RPMI7951 (cell line): ENCODE measurements at regions not wholly inside any gene's neighbourhood (a gene's known extent, or its start where the extent isn't known, plus 50 kb on each side); places are given as distances from the start of the nearest gene placed in this dataset.

Source experiments
- DNase-seq: peaks from one replicate; pipeline ENCODE4 v3.0.0-alpha.2; 2012; ENCODE audit warnings: low read depth

DNA sequence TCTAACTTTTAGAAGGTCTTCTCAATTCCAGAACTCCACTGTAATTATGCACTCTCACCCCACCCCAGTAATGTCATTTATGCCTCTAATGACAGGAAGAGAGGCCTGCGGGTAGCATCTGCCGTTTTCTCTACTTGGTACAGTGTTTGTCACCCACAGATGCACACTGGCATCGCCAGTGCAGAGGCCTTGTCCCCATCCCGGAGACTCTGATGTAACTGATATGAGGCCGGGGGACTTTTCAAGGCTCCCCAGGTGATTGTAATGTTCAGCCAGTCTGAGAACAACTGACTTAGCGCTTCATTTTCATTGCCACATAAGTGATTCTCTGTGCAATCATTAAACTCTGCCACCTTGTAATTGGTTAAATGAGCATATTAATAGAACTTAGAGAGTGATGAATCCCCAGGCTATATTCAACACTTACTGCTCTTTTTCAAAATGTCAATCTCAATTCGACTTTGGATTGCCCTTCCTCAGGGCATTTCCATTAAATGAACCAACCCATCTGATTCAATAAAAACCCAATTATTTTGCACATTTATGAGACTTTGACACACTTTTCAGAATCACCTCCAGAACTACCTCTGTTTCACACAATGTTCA is 113.2 kb downstream of the HERPUD2 start:
- no peak for DNase-seq

DNA sequence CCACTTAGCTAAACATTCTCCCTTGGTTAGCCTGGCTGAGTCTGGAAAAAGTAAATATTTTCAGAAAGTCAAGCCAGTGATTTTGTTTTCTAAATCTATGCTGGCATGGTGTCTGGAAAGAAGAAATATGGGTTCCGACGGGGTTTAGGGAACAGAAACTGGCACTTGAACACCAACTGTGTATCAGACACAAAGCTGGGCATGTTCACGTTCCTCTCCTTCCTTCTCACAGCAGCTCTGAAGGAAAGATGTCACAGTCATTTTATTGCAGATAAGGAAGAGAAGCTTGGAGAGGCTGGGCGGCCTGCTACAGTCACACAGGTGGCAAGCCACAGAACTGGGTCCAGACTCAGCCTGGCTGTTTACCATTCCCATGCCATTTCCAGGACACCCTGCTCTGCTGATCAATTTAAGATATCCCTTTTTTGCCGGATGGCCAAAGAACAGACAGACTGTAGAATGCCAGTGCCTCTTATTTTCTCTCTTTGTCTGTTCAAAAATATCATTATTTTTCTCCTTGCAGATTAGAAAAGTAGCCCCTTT is 118.8 kb downstream of the HERPUD2 start:
- no peak for DNase-seq

GRCh38 chr7:35571611-35572240 is 123.2 kb downstream of the HERPUD2 start:
- DNase-seq = no peak

- no peak for DNase-seq
Observed at GRCh38 chr7:35570937-35571336, 124.0 kb downstream of the HERPUD2 start.

- DNase-seq = peak; percentile 40
Observed at GRCh38 chr7:35565927-35566326, 129.0 kb downstream of the HERPUD2 start.

GRCh38 chr7:35558841-35559240 is 136.1 kb downstream of the HERPUD2 start:
- DNase-seq = no peak

GRCh38 chr7:35556515-35557471 is 138.1 kb downstream of the HERPUD2 start:
- no peak for DNase-seq

- peak; percentile 9 for DNase-seq
Observed at GRCh38 chr7:35555934-35556333, 139.0 kb downstream of the HERPUD2 start.

DNA sequence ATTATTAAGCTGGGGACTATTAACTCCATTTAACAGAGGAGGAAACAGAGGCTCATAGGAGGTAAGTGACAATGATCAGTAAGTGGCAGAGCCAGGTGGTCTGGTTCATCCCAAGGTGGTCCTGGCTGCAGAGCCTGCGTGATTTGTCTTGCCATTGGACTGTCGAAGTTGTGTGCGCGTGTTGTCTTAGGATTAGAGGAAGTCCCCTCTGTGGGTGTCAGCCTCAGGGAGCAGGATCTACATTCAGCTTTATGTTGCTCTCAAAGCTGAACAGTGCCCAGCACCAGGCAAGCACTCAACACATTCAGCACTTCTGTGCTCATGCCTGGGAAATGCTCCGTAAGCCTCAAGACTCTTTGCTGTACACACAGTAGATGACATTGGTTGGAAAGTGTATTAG is 139.5 kb downstream of the HERPUD2 start:
- DNase-seq = no peak

DNA sequence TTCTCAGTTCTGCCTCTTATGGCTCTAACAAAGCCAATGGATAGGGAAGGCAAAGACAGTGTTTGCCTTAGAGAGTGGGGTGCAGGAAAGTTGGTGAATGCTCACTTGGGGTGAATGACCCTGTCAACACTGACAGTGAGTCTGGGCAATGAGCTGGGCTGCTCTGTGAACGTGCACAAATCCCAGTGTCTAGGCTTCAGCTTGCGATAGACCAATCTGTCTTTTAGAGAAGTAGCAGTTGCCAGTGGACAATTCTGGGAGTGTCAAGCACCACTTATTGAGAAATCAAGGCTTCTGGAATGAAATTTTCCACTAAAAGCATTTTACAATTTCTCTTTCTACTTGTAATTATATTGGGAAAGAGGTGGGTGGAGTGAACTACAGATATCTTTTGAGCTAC is 141.4 kb downstream of the HERPUD2 start:
- DNase-seq = no peak

DNA sequence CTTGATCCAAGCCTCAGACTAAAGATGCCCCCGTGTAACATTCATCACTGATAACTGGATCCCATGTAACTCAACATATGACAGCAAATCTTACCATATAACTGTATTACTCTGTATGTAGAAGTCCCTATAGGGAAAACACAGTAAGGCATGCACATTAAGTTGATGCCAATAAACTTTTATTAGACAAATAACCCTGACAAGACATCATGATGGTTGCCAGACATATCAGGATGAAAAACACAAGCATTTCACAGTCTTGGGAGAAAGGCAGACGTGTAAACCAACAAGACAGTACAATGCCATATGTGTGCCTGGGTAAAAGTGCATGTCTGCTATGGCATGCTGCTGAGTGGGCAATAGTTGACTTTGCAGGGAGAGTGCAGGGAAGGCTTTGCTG is 142.2 kb downstream of the HERPUD2 start:
- no peak for DNase-seq

DNA sequence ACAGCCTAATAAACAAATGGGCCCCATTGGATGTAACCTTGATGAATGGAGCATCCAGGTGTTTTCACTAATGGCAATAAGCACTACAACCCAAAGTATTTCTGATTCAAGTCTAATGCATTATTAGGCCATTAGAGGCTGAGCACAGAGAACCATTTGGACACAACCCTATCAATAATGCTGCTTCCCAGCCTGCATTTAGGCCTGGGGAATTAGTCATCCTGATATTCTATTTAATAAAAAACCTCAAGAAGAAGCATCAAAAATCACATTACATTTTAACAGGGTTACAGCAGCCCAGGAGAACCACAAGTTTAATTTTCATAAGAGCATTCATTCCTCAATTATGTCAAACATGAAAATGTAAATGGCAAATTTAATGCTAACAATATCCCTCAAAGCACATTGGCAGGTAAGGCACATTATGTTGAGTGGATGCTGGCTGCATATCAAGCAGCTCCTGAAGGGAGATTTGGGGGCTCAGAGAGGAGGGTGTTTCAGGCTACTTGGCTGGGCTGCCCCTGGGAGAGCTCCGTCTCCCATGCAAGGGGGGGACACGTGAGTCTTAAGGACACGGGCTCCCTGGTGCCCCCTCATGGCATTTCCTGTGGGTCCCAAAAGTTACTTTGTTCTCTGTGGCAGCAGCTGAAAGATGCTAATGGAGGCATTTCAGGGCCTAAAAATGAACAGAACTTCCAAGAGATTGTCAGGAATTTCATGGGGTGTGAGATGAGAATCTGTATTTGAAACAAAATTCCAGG is 143.4 kb downstream of the HERPUD2 start:
- DNase-seq = no peak

DNA sequence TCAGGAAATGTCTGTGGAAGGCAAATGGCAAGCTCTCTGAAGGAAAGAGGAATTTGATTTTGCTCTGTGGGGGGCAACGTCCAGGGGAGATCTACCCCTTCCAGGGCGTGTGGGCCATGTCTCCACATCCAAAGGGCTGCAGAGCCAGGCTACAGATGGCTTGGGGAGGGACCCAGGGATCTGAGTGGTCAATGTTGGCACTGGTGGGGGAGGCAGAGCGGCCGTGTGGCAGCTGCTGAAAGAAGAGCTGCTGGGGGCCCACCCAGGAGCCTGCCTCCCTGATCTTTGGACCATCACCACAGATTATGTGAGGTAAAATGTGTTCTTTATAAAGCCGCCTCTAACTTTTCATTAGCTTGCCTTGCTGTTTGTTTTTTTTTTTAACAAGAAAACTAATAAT is 144.1 kb downstream of the HERPUD2 start:
- no peak for DNase-seq

- DNase-seq = no peak
Observed at GRCh38 chr7:35549781-35550180, 145.2 kb downstream of the HERPUD2 start.

DNA sequence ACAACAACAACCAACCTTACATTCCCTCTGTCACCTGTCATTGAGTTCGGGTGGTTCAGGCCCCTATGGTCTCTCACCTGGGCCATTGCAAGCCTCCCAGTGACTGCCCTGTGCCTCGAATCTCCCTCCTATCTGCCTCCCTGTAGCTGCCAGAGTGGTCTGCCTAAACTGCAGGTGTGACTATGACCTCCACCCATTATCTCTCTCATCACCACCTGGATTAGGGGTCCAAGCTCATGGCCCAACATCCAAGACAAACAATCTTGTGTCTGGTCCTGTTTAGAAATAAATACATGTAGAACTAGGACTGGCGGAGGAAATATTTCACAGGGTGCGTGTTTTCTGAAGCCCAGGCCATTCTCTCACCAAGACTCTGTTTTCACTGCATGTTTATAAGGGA is 146.6 kb downstream of the HERPUD2 start:
- no peak for DNase-seq

DNA sequence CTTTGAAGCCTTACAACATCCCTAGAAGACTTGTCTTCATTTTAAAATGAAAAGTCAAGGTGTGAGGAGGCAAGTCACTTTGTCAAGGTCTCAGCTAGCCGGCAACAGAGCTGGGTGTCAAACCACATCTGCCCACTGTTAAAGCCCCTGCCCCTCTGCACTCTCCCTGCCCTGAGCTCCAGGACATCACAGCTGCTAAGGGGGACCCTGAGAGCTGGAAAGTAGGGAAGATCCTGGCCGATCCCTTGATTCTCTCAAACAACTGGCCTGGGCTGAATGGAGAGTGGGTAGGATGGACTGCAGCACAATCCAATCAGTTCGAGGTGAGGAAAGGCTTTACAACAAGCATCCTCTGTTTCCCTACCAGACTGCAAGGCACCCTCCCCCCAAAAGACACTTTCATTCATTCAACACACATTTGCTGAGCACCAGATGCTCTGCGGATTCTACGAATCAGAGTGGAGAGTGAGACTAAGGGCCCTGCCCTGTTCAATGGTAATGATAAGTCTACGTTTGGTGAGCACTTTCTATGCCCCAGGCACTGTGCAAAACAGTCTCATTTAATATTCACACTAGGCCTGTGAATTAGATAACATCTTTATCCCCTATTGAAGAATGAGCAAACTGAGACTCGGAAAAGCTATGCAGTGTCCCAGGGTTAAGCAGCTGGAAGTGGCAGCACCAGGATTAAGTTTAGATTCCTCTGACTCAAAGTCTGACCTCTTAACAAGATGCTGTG is 148.1 kb downstream of the HERPUD2 start:
- DNase-seq = no peak

- DNase-seq = no peak
Observed at GRCh38 chr7:35545831-35546230, 149.1 kb downstream of the HERPUD2 start.

GRCh38 chr7:35544028-35544742 is 150.8 kb downstream of the HERPUD2 start:
- DNase-seq = no peak

DNA sequence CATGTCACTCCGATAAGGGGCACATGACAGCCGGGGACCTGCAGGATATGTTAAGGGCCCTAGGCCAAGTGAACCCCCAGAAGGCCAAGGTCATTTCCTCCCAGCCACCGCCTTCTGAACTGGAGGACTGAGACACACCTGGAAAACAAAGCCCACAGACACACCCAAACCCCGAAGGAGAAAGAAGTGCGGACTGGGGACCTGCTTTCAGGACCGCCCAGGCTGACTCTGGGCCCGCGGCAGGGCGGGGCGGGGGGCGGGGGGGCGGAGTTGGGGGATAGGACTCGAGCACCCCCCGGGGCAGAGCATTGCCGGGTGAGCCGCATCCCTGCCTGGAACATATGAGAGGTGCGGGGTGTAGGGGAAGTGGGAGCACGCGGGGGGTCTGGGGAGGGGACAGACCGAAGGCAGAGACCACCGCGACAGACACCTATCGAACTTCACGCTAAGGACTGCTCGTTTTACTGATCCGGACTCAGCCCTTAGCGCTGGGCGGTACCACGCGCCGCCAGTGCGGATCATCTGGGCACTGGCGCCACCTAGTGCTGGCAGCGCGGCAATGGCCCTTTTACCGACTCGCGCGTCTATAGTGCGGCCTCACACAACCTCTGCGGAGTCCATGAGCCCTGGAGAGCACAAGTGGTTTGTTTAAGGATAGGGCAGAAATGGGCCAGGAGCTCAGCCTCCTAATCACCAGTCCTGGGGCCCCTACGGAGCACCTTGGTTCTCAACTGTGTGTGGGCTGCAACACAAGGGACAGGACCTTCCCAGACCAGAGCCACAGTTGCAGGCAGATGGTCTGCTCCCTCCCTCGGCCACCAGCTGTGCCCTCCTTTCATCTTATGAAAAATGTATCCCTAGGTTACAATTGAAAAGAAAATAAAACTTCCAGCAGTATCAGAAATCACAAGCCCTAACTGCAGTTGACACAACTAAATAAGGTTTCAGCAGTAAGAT is 157.6 kb downstream of the HERPUD2 start:
- peak; percentile 66 for DNase-seq
